ENCODE measurements at regions not wholly inside any gene's neighbourhood (a gene's known extent, or its start where the extent isn't known, plus 50 kb on each side); places are given as distances from the start of the nearest gene placed in this dataset.

DNA sequence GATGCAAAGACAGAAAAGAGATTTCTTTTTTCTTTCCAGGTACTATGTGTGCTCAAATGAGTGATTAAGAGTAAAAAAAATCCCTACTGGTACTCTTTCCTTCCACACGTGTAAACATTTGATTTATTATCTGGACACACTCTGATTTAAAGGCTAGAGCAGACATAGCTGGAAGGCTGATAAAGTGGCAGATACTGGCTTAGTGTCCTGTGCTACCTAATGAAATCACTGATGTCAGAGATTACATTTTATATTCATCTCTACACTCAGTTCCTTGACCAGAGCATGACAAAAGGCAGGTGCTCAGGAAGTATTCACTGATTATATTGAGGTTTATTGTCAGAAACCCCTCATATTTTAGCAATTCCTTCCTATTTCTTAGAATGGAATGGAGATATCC is 136.6 kb upstream of the SLC38A2 start:
- H3K27ac ChIP-seq, result no peak overlapping the region
- no peak for TF ChIP-seq ZFX (IDR thresholded peaks at IDR 0.05)
- TF ChIP-seq, protein P1, sequence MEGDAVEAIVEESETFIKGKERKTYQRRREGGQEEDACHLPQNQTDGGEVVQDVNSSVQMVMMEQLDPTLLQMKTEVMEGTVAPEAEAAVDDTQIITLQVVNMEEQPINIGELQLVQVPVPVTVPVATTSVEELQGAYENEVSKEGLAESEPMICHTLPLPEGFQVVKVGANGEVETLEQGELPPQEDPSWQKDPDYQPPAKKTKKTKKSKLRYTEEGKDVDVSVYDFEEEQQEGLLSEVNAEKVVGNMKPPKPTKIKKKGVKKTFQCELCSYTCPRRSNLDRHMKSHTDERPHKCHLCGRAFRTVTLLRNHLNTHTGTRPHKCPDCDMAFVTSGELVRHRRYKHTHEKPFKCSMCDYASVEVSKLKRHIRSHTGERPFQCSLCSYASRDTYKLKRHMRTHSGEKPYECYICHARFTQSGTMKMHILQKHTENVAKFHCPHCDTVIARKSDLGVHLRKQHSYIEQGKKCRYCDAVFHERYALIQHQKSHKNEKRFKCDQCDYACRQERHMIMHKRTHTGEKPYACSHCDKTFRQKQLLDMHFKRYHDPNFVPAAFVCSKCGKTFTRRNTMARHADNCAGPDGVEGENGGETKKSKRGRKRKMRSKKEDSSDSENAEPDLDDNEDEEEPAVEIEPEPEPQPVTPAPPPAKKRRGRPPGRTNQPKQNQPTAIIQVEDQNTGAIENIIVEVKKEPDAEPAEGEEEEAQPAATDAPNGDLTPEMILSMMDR (conservative IDR thresholded peaks at IDR 0.05), result no peak

DNA sequence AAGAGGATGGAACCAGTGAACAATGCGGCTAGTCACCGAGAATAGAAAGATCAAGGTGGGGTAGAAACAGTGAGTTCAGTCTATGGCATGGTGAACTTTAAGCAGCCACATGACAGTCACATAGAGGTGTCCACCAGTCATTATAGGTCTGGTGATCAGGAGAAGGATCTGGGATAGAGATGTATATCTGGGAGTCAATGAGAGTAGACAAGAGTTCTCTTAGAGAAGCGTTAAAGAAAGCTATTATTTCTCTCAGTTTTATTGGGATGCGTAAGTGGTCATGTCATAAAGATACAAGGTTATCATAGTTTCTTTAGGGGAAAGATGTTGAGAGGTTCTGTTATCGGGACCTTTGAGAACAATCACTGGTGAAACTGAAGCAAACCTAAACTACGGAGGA is 136.1 kb upstream of the SLC38A2 start:
- TF ChIP-seq, protein P1 (conservative IDR thresholded peaks at IDR 0.05), result no peak
- no peak for TF ChIP-seq ZFX (IDR thresholded peaks at IDR 0.05)
- no peak overlapping the region for H3K27ac ChIP-seq

DNA sequence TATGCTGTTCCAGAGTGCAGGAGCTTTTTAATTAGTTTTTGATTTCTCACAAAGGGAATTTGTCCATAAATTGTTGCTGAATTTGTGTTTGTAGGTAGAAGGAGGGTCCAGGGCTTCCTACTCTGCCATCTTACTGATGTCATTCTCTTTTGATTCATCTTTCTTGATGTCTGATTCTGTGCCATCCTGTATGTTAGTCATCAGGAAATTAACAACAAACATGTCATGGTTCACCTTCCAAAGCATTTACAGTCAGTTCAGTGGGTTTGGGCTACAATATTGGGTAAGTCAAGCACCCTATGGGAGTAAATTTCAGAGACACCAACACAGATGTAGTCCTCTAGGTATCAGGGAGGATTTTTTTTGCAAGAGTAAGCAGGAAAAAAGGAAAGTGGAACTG is 135.2 kb upstream of the SLC38A2 start:
- no peak overlapping the region for H3K27ac ChIP-seq
- TF ChIP-seq, protein P1 (conservative IDR thresholded peaks at IDR 0.05), result no peak
- no peak for TF ChIP-seq ZFX (IDR thresholded peaks at IDR 0.05)

DNA sequence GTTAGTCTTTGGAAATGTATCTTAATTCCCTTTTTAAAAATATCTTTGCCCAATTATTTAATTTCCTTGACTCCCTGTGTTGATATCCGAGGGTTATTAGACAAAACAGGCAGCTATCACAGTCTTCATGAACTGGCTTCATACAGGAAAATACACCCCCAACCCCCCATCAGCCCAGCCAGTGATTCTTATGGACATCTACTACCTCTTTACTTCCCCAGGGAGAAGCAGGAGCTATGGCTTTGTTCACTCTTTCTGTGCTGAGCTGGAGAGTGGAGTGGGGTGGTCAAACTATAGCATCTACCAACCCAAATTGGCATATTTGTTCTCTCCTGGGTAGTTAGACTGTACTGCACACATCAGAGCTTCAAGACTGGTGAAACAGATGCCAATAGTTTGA is 134.4 kb upstream of the SLC38A2 start:
- no peak overlapping the region for H3K27ac ChIP-seq
- no peak for TF ChIP-seq ZFX (IDR thresholded peaks at IDR 0.05)
- TF ChIP-seq, protein P1 (conservative IDR thresholded peaks at IDR 0.05), result no peak

DNA sequence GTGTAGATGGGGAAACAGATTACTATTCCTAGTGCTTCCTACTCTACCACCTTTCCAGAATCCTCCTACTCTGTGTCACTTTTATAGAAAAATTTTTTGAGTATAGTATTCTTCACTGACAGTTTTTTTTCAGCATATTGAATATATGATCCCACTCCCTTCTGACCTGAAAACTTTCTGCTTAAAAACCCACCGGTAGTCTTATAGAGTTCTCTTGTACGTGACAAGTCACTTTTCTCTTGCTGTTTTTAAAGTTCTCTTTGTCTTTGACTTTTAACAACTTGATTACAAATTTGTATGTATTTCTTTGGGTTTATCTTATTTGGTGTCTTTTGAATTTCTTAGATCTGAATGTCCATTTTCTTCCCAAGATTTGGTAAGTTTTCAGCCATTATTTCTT is 133.6 kb upstream of the SLC38A2 start:
- no peak overlapping the region for H3K27ac ChIP-seq
- TF ChIP-seq ZFX (IDR thresholded peaks at IDR 0.05), result no peak
- TF ChIP-seq, protein P1 (conservative IDR thresholded peaks at IDR 0.05), result no peak

DNA sequence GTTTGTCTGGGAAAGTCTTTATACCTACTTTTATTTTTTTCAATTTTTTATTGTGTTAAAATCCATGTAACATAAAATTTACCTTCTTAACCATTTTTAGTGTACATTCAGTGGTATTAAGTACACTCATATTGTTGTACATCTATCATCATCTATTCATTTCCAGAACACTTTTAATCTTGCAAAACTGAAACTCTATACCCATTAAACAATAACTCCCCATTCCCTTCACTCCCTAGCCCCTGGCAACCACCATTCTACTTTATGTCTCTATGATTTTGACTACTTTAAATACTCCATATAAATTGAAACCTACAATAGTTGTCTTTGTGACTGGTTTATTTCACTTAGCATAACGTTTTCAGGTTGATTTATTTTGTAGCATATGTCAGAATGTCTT is 131.9 kb upstream of the SLC38A2 start:
- no peak overlapping the region for H3K27ac ChIP-seq
- TF ChIP-seq, protein P1 (conservative IDR thresholded peaks at IDR 0.05), result no peak
- TF ChIP-seq ZFX (IDR thresholded peaks at IDR 0.05), result no peak

DNA sequence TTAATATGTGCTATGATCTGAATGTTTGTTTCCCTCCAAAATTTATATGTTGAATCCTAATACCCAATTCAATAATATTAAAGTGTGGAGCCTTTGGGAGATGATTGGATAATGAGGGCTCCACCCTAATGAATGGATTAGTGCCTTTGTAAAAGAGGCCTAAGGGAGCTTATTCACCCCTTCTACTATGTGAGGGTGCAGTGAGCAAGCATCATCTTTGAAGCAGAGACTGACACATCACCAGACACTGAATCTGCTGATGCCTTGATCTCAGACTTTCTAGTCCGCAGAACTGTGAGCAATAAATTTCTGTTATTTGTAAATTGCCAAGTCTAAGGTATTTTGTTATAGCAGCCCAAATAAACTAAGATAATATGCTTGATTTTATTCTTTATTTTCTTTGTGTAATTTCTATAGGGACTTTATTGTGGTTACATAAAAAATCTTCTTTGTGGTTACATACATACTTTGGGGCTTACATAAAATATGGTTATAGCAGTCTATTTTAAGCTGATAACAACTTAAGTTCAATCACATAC is 131.1 kb upstream of the SLC38A2 start:
- TF ChIP-seq ZFX (IDR thresholded peaks at IDR 0.05), result no peak
- TF ChIP-seq, protein P1 (conservative IDR thresholded peaks at IDR 0.05), result no peak
- H3K27ac ChIP-seq, result no peak overlapping the region

Measured in C4-2B (cell line).